ENCODE measurements at regions not wholly inside any gene's neighbourhood (a gene's known extent, or its start where the extent isn't known, plus 50 kb on each side); places are given as distances from the start of the nearest gene placed in this dataset.

GRCh38 chr3:834679-835078 lies 258.1 kb upstream of the CNTN6 start:
- TF ChIP-seq, protein P1, sequence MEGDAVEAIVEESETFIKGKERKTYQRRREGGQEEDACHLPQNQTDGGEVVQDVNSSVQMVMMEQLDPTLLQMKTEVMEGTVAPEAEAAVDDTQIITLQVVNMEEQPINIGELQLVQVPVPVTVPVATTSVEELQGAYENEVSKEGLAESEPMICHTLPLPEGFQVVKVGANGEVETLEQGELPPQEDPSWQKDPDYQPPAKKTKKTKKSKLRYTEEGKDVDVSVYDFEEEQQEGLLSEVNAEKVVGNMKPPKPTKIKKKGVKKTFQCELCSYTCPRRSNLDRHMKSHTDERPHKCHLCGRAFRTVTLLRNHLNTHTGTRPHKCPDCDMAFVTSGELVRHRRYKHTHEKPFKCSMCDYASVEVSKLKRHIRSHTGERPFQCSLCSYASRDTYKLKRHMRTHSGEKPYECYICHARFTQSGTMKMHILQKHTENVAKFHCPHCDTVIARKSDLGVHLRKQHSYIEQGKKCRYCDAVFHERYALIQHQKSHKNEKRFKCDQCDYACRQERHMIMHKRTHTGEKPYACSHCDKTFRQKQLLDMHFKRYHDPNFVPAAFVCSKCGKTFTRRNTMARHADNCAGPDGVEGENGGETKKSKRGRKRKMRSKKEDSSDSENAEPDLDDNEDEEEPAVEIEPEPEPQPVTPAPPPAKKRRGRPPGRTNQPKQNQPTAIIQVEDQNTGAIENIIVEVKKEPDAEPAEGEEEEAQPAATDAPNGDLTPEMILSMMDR (IDR thresholded peaks at IDR 0.05): no peak
- no peak for TF ChIP-seq POLR2A (IDR thresholded peaks at IDR 0.05)

All from right lobe of liver (tissue), 4 donors.